ENCODE measurements at regions not wholly inside any gene's neighbourhood (a gene's known extent, or its start where the extent isn't known, plus 50 kb on each side); places are given as distances from the start of the nearest gene placed in this dataset.

DNA sequence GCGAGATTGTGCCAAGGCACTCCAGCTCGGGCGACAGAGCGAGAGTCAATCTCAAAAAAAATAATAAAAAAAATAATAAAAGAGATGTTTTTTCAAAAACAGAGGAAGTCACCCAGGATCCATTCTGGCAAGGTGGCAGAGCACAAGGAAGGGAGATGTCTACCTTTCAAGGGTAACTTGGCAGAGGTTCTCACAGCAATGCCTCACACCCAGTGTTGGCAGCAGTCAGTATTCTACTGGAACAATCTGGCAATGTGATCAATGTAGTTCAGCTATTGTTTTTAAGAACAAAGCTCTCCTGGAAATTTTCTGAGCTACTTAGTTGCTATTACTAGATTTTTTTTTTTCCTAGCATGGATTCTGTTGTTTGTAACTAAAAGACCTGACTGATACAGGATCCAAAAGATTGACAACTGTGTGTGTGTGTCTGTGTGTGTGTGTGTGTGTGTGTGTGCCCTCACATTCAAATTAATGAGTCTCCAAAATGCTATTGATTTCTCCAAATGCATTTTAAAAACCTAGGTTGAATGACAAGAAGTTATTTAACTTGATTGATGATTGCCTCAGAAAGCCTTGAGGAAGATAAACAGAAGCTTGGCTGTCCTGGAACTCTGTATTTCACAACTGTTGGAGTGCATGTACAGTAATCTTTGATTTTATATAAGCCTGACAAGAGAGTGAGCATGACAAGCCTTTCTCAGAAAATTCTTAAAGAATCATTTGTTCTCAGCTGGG, 114.1 kb upstream of the RREB1 start:
- Histone ChIP-seq H3K23ac (ENCODE audit: insufficient read length, low read depth, low read length) (no peak overlapping the region), H4K20me1 (ENCODE audit: control insufficient read depth, insufficient read depth, insufficient read length) (no peaks in the 10 kb centered on the region), H2BK12ac (ENCODE audit: insufficient read length, low read depth, low read length) (no peak overlapping the region), H3K27me3 (ENCODE audit: insufficient read depth, low read length) (no peaks in the 10 kb centered on the region), H2BK20ac (ENCODE audit: low read depth, low read length, poor library complexity, severe bottlenecking) (no peak overlapping the region), H2BK15ac (ENCODE audit: low read depth, low read length) (no peak overlapping the region), H3K18ac (ENCODE audit: insufficient read length, low read depth, low read length) (no peak overlapping the region), H3K27ac (ENCODE audit: insufficient read length, low read depth, low read length) (no peak overlapping the region), H4K91ac (ENCODE audit: insufficient read length, low read depth, low read length) (no peak overlapping the region), H2AK5ac (ENCODE audit: insufficient read length, low read length) (no peak overlapping the region), H2AFZ (ENCODE audit: low read length) (no peak overlapping the region), H3K79me1 (ENCODE audit: insufficient read depth, low read depth, low read length, poor library complexity, severe bottlenecking) (no peaks in the 10 kb centered on the region), H4K5ac (ENCODE audit: insufficient read length, low read depth, low read length) (no peak overlapping the region), H3T11ph (ENCODE audit: low read length) (no peak overlapping the region), H4K8ac (replicated peaks; ENCODE audit: insufficient read length, low read depth, low read length) (no peak overlapping the region), H3K56ac (ENCODE audit: insufficient read length, low read depth, low read length) (no peak overlapping the region), H3K9ac (ENCODE audit: extremely low read depth, insufficient read length, low read length) (no peak overlapping the region), H3K79me2 (ENCODE audit: insufficient read depth, low read length) (no peaks in the 10 kb centered on the region), H3K4ac (ENCODE audit: low read depth, low read length) (no peak overlapping the region), H3K4me1 (ENCODE audit: insufficient read depth, low read length) (peaks cover 5% of the 10 kb centered on the region; the same call in 1 of the 2 replicates), H3K14ac (ENCODE audit: insufficient read depth, low read length) (no peak overlapping the region), H2BK5ac (ENCODE audit: insufficient read length, low read length) (no peak overlapping the region), H2BK120ac (ENCODE audit: low read depth, low read length, poor library complexity, severe bottlenecking) (no peak overlapping the region), H3K9me3 (ENCODE audit: control insufficient read depth, low read depth, low read length) (no peaks in the 10 kb centered on the region), H3K4me2 (ENCODE audit: insufficient read depth, insufficient read length, low read length) (no peak overlapping the region), H3K23me2 (ENCODE audit: insufficient read length, low read depth, low read length, poor library complexity, severe bottlenecking) (no peaks in the 10 kb centered on the region)
- Mint-ChIP-seq H3K4me3 (no peak overlapping the region), H3K9me3 (no peaks in the 10 kb centered on the region), H3K27me3 (ENCODE audit: low read depth) (no peaks in the 10 kb centered on the region), H3K4me1 (peaks cover 7 to 10% of the 10 kb centered on the region in 2 experiments), H3K27ac (no peak overlapping the region), H3K36me3 (ENCODE audit: insufficient read depth in 1 of 3, low read depth in 3 of 3) (no peaks in the 10 kb centered on the region)
- WGBS (ENCODE audit: extremely low coverage, insufficient read length, low lambda C conversion rate), result no CpG with 5 or more reads among the region's 4 CpGs
- DNase-seq, result no peak
- TF ChIP-seq, protein P1, sequence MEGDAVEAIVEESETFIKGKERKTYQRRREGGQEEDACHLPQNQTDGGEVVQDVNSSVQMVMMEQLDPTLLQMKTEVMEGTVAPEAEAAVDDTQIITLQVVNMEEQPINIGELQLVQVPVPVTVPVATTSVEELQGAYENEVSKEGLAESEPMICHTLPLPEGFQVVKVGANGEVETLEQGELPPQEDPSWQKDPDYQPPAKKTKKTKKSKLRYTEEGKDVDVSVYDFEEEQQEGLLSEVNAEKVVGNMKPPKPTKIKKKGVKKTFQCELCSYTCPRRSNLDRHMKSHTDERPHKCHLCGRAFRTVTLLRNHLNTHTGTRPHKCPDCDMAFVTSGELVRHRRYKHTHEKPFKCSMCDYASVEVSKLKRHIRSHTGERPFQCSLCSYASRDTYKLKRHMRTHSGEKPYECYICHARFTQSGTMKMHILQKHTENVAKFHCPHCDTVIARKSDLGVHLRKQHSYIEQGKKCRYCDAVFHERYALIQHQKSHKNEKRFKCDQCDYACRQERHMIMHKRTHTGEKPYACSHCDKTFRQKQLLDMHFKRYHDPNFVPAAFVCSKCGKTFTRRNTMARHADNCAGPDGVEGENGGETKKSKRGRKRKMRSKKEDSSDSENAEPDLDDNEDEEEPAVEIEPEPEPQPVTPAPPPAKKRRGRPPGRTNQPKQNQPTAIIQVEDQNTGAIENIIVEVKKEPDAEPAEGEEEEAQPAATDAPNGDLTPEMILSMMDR (conservative IDR thresholded peaks at IDR 0.05), result no peak
